GM12872 (cell line): ENCODE measurements at regions not wholly inside any gene's neighbourhood (a gene's known extent, or its start where the extent isn't known, plus 50 kb on each side); places are given as distances from the start of the nearest gene placed in this dataset.

Experiments used
- TF ChIP-seq, protein P1 (sequence below): IDR thresholded peaks from 3 replicates; pipeline ENCODE4 v1.5.1; 2011; ENCODE audit warnings: low read depth, mild to moderate bottlenecking, low read length, moderate library complexity; ENCODE audit not compliant: insufficient read depth

DNA sequence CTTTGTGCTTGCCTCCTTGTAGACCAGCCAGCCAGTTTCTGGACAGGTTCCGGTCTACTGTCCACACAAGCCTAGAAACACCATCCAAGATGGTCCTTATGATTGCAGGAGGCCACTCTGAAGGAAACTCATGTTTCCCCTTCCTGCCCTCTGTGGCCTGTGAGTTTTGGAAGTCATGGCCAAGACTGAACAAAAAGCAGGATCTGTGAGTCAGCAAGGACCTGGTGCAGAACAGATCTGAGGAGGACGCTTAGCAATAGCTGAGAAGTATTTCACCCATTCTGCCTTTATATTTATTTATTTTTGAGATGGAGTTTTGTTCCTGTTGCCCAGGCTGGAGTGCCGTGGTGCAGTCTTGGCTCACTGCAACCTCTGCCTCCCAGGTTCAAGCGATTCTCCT is 134.6 kb upstream of the EEF1E1 start:
- TF ChIP-seq, protein P1, sequence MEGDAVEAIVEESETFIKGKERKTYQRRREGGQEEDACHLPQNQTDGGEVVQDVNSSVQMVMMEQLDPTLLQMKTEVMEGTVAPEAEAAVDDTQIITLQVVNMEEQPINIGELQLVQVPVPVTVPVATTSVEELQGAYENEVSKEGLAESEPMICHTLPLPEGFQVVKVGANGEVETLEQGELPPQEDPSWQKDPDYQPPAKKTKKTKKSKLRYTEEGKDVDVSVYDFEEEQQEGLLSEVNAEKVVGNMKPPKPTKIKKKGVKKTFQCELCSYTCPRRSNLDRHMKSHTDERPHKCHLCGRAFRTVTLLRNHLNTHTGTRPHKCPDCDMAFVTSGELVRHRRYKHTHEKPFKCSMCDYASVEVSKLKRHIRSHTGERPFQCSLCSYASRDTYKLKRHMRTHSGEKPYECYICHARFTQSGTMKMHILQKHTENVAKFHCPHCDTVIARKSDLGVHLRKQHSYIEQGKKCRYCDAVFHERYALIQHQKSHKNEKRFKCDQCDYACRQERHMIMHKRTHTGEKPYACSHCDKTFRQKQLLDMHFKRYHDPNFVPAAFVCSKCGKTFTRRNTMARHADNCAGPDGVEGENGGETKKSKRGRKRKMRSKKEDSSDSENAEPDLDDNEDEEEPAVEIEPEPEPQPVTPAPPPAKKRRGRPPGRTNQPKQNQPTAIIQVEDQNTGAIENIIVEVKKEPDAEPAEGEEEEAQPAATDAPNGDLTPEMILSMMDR: no peak

DNA sequence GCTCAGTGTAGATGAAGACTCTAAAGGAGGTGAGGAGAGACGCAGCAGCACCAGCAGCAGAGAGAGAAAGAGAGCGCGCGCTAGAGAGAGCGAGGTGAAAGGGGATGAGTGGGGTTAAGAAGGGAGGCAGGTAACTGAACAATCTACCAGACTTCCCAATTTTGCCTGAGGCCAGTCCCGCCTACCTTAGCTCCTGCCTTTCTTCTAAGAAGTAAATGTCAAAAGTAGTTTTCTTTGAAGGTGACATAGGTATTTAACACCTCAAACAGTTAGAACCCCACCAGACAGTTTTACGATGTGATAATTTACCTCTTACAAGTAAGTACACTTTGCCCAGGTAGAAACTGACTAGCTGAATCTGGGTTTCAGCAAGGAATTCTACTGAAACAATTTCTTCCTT is 132.0 kb upstream of the EEF1E1 start:
- TF ChIP-seq, protein P1: no peak

DNA sequence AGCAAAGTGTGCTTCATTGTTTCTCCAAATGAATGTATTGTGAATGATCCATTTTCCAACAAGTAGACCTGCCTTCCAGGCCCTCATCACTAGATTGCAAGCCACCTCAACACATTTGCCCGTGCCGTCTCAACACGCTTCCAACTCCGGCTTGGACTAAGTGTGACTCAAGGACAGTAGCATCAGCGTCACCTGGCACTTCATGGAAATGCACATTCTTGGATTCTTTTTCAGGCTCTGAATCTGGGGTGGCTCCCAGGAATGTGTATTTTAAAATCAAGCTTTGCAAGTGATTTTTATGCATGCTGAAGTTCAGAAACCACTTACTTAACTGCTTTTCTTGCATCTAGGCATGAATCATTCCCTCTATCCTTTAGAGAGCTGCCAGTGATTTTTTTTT is 129.6 kb upstream of the EEF1E1 start:
- TF ChIP-seq, protein P1: no peak

DNA sequence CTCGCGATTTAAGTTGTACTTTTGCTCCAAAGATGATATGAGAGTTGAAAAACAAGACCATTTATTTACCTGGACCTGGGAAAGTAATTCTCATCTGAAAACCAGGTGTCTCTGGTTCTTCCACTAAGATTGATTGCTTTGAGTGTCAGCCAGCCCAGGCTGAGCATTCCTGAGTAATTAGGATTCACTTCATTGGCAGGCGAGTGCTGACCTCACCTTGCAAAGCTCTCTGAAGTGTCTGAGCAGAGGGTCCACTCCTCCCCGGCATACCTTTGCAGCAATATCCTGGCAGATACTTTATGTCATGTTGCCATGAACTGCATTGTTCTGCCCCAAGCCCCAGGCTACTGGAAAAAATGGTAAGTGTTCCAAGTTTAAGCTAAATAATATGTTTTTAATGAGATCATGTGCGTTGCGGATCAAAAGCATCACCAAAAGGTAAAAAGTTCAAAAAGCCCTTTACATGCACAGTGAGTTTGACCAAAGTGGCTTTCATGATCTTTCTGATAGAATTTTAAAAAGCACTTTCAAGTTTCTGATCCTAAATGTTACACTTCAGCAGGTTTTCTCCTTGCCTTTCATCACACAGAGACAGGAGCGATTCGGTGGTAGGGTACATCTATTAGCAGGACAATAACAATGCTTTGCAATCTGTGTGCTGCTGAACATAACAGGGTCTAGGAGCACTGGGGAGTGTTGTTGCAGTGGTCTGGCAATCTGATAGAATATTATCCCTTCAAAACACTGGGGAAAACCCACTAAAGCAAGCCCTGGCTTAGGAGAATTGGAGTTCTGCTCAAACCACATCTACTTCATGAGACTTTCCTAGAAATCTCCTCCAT is 127.8 kb upstream of the EEF1E1 start:
- TF ChIP-seq, protein P1: no peak

DNA sequence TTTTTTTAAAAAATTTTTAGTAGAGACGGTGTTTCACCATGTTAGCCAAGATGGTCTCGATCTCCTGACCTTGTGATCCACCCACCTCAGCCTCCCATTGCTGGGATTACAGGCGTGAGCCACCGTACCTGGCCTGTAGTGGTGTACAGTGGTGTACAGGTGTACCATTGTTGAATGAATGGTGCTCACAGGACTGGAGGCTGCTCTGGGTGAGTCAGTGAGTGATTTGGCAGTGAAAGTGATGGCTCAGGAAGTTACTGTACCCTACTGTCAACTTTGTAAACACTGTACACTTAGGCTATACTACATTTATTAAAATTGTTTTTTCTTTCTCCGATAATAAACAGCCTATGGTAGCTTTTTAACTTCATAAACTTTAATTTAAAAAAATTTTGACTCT is 122.8 kb upstream of the EEF1E1 start:
- TF ChIP-seq, protein P1: no peak

DNA sequence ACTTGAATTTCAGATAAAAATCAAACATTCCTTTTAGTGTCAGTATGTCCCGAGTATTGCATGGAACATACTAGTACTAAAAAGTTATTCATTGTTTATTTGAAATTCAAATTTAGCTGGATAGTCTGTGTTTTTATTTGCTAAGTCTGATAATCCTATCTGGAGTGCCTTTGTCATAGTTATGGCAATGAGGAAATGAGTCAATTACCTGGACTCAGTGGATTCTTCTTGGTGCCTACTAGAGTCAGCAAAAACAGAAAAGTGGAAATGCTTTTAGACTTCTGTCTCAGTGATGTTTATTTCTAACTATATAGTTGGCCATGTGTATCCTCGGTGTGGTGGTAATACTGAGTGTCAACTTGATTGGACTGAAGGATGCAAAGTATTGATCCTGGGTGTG is 121.3 kb upstream of the EEF1E1 start:
- TF ChIP-seq, protein P1: no peak

DNA sequence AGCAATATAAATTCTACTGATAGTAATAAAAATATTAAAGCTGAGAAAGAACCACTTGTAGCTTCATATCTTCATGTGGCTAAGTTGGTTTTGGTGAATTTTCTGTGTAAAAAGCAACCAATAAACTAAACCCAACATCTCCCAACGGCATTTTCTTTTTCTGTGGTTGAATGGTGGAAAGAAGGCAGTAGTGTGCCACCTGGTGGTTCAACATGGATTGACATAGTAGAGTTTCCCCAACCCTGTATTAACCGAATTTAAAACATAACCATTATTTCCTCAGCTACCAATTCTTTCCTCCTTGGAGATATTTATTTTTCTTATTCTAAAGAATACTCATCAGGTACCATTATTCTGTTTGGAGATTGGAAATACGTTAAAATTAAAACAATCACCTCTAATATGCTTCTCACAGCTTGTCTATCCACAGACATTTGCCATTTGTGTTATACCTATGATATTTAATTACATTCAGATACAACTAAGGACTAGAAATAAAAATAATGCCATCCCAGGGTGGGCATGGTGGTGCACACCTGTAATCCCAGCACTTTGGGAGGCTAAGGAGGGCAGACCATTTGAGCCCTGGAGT is 117.1 kb upstream of the EEF1E1 start:
- TF ChIP-seq, protein P1: peak; percentile 75
